Limb (tissue), 2 donors: ENCODE measurements at regions not wholly inside any gene's neighbourhood (a gene's known extent, or its start where the extent isn't known, plus 50 kb on each side); places are given as distances from the start of the nearest gene placed in this dataset.

Experiments
- DNase-seq, 2 donors: peaks; one replicate each; pipeline ENCODE4 v3.0.0-alpha.2; 2016; ENCODE audit errors: extremely low spot score in 2 of 2

DNA sequence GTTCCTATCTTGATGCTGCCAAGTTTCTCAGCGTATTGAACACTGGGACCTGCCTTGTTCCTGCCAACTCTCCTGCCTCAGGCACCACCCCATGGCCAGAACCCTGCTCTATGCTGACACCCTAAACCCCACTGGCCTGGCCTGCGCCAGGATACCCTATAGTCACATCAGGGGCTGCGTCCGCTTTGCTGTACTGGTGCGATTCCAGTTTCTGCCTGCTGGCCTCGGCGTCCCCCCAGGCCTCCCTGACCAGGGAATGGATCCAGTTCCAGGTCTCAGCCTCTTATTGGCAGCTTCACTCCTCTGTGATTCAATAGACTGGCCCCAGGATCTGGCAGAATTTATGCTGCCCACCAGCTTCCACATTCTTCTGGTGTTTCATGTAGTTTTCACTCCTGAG is 55.0 kb downstream of the GPR6 start:
- no peak for DNase-seq

GRCh38 chr6:110033749-110034666 is 55.9 kb downstream of the GPR6 start:
- DNase-seq: no peak

DNA sequence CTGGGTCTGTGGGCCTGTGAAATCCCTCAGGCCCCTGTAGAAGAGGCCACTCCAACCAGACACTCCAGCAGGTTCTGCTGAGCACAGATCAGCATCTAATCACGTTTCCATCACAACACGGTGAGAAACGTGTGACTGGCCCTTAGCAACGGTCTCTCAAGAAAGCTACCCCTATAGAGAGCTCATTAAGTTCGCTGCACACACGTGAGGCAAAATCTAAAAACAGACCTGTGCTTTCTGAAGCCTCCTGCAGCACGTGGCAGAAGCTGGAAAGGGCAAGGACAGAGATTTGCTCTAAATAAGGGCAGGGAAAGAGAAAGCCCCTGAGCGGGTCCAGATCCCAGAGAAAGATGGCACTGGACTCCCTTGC is 56.5 kb downstream of the GPR6 start:
- DNase-seq: no peak

DNA sequence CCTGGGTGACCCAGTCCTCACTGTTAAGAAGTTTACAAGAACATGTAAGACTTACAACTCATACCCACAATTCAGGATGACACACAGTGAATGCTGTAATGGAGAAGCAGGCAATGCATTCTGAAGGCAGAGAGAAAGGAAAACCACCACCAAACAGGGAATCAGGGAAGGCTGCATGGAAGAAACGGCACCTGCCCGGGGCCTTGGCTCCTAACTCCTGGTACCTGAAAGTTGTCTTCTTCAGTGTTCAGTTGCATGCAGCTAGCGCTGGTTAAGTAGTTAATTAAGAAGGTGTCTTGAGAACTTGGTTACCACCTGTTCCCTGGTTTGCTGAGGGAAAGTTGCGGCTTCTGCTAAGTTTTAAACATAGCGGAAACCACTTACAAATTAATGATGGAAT is 57.2 kb downstream of the GPR6 start:
- DNase-seq: no peak

GRCh38 chr6:110036408-110037302 is 58.5 kb downstream of the GPR6 start:
- DNase-seq: no peak

DNA sequence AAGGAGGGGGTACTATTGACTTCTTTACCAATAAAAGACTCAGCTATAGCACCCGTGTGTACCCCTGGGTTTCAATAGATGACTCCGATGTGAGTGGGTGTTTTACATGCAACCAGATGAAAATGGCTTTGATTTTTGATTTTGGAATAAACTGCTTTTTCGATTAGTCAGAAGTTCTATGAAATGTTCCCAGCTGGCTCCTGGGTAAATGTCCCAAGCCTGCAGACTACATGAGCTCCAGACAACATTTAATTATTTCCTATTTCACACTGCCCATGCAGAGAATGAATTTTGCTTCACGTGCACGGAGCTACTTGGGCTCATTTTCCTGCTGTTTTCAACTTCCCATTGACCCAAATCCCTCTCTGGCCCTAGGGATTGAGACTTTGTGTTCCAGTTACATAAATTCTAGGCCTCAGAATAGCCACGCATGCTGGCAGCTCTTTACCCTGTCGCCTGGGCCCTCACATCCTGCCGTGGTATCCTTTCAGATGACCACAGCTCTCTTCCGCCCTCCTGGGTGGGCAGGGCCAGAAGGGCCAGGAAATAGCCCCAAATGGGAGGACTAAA is 59.7 kb downstream of the GPR6 start:
- no peak for DNase-seq

DNA sequence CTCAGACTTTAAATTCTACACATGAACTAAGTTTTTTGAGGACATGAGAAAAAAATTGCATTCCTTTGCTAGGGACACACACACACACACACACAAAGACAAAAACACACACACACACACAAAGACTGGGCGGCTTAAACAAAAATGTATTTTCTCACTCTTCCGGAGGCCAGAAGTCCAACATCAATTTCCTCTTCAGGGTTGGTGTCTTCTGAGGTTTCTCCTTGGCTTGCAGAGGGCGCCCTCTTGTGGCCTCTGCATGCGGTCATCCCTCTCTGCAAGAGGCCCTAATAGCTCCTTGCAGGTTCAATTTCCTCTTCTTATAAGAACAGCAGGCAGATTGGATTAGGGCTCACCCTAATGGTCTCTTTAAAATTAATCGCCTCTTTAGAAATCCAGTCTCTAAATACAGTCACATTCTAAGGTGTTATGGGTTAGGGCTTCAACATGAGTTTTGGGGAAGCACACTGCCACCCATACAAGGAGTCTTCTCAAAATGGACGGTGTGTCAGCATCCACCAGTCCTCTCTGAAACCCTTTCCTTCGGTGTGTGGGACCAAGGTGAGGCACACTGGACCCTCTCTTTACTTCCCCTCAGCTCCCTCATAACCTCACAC is 61.4 kb downstream of the GPR6 start:
- peak; percentile 81 to 88 for DNase-seq

GRCh38 chr6:110039981-110040383 is 61.9 kb downstream of the GPR6 start:
- DNase-seq: peak in 1 of 2 donors; percentile 43

GRCh38 chr6:110040716-110041115 is 62.6 kb downstream of the GPR6 start:
- DNase-seq: no peak

DNA sequence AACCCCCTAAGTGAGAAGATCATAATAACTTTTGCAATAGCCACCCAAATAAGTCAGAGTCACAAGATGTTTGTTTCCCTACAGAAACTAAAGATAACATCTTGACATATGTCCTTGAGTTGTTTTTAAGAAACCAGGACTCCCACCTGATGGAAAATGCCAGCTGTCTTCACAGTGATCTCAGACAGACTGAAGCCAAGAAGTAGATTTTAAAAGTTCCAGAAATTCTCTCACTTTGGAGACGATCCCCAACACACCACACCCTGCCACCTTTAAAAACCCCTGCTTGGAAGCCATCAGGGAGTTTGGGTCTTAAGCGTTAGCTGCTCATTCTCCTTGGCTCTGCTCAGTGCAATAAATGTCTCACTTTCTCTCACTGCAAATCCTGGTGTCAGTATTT is 63.0 kb downstream of the GPR6 start:
- DNase-seq: no peak

DNA sequence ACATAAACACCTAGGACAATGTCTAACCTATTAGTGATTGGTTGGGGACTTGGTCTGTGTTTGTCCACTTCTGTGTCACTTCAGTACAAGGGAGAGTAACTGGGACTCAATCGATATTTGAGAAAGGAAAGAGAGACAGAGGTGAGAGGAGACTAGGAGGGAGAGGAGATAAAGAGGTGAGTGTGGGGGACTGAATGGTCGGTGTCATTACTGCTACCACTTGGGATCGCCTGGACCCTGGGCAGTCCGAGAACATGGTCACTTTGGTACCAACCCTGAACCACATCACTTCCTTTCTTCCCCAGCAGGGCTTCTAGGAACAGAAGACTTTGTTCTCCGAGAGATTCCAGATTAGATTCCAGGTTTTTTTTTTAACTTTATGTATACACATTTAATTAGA is 63.7 kb downstream of the GPR6 start:
- DNase-seq: no peak

DNA sequence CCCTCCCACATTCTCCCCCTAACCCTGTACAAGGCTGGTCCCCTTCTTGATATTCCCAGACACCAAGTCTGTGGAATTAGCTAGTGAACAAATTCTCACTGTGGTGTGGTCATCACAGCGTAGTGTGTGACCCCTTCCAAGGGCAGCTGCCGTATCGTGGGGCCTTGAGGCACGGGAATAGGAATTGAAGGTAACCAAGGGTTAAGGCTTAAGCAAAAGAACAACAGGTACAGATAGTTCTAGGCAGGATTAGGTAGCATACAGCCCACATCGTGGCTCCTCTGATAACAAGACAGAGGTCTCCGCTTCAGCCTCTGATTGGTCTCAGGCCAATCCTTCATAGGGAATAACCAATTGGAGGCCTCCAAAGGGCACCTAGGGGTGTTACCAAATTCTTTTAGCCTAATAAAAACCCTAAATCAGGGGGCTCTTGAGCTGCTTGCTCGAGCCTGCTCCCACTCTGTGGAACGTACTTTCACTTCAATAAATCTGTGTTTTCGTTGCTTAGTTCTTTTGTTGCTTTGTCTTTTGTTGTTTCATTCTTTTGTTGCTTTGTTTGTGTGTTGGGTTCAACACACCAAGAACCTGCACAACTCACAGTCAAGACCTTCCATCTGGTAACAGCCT is 64.7 kb downstream of the GPR6 start:
- DNase-seq: no peak

DNA sequence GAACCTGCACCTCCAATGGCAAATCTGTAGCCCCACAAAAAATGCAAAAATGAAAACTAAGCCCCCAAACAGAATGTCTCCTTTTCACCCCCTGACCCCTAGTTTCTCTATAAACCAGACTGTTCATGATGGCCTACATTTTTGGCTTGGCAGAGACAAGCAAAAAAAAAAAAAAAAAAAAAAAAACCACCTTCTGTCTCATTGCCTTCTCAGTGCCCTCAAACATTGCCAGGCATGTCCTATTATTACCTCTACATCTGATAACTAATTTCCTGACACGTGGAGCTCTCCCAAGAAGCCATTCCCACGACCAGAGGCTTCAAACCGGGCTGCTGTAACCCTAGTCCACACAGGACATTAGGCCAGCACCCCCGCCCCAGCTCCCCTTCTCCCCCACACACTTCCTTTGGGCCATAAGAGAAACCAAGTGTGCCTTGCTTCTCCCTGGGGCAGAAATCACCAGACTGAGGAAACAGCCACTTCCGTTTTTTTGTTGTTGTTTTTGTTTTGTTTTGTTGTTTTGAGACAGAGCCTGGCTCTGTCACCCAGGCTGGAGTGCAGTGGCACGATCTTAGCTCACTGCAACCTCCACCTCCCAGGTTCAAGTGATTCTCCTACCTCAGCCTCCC is 65.4 kb downstream of the GPR6 start:
- DNase-seq: peak in 1 of 2 donors; percentile 7

DNA sequence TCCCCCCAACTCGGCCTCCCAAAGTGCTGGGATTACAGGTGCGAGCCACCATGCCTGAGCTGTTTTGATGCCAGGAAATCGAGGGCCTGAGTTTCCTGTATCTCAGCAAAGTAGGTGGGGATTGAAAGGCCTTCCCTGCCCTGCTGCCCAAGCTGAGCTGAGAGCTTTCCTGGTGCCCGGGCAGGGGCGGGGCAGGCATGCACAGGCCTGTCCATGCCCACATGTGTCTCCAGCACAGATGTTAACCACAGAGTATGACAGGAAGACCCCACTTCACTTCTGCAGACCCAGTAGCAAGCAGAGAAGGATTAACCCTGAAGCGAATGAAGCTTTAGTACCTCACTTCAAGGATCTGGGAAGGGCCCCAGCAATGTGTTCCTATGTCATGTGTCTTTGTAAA is 66.0 kb downstream of the GPR6 start:
- peak in 1 of 2 donors; percentile 12 for DNase-seq

DNA sequence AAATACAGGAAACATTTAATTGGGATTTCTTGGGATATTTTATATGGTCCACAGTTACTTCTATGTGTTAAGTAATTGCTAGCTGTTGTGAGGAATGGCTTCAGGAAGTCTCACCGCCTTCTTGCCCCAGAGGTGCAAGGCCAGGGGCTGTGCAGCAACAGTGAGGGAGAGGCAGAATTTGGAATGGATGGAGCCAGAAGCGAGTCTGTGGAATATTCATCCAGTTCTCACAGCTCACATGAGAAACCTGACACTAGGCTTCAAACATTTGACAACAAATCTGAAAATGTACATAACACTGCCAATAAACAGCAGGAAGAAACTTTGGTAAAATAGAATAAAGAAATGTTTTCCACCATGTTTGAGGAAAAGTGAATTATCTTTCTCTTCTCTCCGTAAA is 66.5 kb downstream of the GPR6 start:
- DNase-seq: no peak

- DNase-seq: no peak
Observed at GRCh38 chr6:110048221-110048875, 70.2 kb downstream of the GPR6 start.

GRCh38 chr6:110049696-110050439 is 71.8 kb downstream of the GPR6 start:
- no peak for DNase-seq
